HL-60 (cell line): ENCODE measurements at regions not wholly inside any gene's neighbourhood (a gene's known extent, or its start where the extent isn't known, plus 50 kb on each side); places are given as distances from the start of the nearest gene placed in this dataset.

Source experiments
- DNase-seq, 2 experiments: peaks; one replicate each; pipeline ENCODE4 v3.0.0-alpha.2; 2010 to 2020; ENCODE audit warnings: low read depth in 1 of 2, low spot score in 1 of 2
- H3K27ac ChIP-seq: fragments of 250-450 bp; sonication (Bioruptor Pico); replicated peaks from 2 replicates; pipeline ENCODE4 v1.5.1; 2020; ENCODE audit warnings: mild to moderate bottlenecking, moderate library complexity
- H3K27me3 ChIP-seq: fragments of 250-450 bp; sonication (Bioruptor Pico); 2 replicates; pipeline ENCODE4 v1.5.1; 2021; ENCODE audit warnings: mild to moderate bottlenecking, moderate library complexity; ENCODE audit not compliant: insufficient read depth, poor library complexity, severe bottlenecking
- H3K4me3 ChIP-seq: replicated peaks from 2 replicates; pipeline ENCODE4 v1.5.1; 2011; ENCODE audit warnings: mild to moderate bottlenecking, control low read depth, low read length; ENCODE audit not compliant: insufficient read depth
- GABPA ChIP-seq: IDR thresholded peaks from 2 replicates; pipeline ENCODE4 v1.6.1; 2012; ENCODE audit warnings: low read depth
- POLR2AphosphoS5 ChIP-seq: IDR thresholded peaks from 2 replicates; pipeline ENCODE4 v1.6.1; 2012; ENCODE audit warnings: low read depth
- SPI1 ChIP-seq: IDR thresholded peaks from 2 replicates; pipeline ENCODE4 v1.6.1; 2012; ENCODE audit warnings: low read depth, mild to moderate bottlenecking, borderline replicate concordance
- TF ChIP-seq, protein P1 (sequence below): IDR thresholded peaks from one replicate; pipeline ENCODE4 v1.5.1; 2011; ENCODE audit warnings: low read length, control low read depth, inconsistent platforms; ENCODE audit not compliant: insufficient read depth
- TF ChIP-seq, protein P2 (sequence below): IDR thresholded peaks from 2 replicates; pipeline ENCODE4 v1.6.1; 2012; ENCODE audit warnings: low read depth; ENCODE audit not compliant: insufficient replicate concordance

- no peak overlapping the region for H3K4me3 ChIP-seq
- TF ChIP-seq, protein P1, sequence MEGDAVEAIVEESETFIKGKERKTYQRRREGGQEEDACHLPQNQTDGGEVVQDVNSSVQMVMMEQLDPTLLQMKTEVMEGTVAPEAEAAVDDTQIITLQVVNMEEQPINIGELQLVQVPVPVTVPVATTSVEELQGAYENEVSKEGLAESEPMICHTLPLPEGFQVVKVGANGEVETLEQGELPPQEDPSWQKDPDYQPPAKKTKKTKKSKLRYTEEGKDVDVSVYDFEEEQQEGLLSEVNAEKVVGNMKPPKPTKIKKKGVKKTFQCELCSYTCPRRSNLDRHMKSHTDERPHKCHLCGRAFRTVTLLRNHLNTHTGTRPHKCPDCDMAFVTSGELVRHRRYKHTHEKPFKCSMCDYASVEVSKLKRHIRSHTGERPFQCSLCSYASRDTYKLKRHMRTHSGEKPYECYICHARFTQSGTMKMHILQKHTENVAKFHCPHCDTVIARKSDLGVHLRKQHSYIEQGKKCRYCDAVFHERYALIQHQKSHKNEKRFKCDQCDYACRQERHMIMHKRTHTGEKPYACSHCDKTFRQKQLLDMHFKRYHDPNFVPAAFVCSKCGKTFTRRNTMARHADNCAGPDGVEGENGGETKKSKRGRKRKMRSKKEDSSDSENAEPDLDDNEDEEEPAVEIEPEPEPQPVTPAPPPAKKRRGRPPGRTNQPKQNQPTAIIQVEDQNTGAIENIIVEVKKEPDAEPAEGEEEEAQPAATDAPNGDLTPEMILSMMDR = no peak
- TF ChIP-seq SPI1 (no peak), GABPA (no peak), POLR2AphosphoS5 (no peak)
- TF ChIP-seq, protein P2, sequence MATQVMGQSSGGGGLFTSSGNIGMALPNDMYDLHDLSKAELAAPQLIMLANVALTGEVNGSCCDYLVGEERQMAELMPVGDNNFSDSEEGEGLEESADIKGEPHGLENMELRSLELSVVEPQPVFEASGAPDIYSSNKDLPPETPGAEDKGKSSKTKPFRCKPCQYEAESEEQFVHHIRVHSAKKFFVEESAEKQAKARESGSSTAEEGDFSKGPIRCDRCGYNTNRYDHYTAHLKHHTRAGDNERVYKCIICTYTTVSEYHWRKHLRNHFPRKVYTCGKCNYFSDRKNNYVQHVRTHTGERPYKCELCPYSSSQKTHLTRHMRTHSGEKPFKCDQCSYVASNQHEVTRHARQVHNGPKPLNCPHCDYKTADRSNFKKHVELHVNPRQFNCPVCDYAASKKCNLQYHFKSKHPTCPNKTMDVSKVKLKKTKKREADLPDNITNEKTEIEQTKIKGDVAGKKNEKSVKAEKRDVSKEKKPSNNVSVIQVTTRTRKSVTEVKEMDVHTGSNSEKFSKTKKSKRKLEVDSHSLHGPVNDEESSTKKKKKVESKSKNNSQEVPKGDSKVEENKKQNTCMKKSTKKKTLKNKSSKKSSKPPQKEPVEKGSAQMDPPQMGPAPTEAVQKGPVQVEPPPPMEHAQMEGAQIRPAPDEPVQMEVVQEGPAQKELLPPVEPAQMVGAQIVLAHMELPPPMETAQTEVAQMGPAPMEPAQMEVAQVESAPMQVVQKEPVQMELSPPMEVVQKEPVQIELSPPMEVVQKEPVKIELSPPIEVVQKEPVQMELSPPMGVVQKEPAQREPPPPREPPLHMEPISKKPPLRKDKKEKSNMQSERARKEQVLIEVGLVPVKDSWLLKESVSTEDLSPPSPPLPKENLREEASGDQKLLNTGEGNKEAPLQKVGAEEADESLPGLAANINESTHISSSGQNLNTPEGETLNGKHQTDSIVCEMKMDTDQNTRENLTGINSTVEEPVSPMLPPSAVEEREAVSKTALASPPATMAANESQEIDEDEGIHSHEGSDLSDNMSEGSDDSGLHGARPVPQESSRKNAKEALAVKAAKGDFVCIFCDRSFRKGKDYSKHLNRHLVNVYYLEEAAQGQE = no peak
- no peak for DNase-seq
- H3K27me3 ChIP-seq = no peaks in the 10 kb centered on the region
- H3K27ac ChIP-seq = no peak overlapping the region
These were observed 319.6 kb upstream of the ZMIZ1 start for GRCh38 chr10:78749200-78749599.

GRCh38 chr10:78749898-78750297 lies 318.9 kb upstream of the ZMIZ1 start:
- H3K4me3 ChIP-seq = no peak overlapping the region
- H3K27ac ChIP-seq = no peak overlapping the region
- no peaks in the 10 kb centered on the region for H3K27me3 ChIP-seq
- TF ChIP-seq, protein P1 = no peak
- TF ChIP-seq, protein P2 = no peak
- TF ChIP-seq SPI1 = no peak
- no peak for TF ChIP-seq GABPA
- TF ChIP-seq POLR2AphosphoS5 = no peak
- DNase-seq = peak in 1 of 2 experiments; percentile 31

GRCh38 chr10:78750418-78750817 lies 318.3 kb upstream of the ZMIZ1 start:
- Histone ChIP-seq H3K4me3 (no peak overlapping the region), H3K27ac (no peak overlapping the region), H3K27me3 (no peaks in the 10 kb centered on the region)
- DNase-seq = no peak
- TF ChIP-seq, protein P2 = no peak
- TF ChIP-seq, protein P1 = no peak
- TF ChIP-seq POLR2AphosphoS5 = no peak
- no peak for TF ChIP-seq GABPA
- TF ChIP-seq SPI1 = no peak
